Activated CD4-positive, alpha-beta memory T cell treated with anti-CD3 and anti-CD28 coated beads for 36 hours (primary cell): ENCODE measurements at regions not wholly inside any gene's neighbourhood (a gene's known extent, or its start where the extent isn't known, plus 50 kb on each side); places are given as distances from the start of the nearest gene placed in this dataset.

Source experiments
- CTCF ChIA-PET: fragments of 350-600 bp; sonication (Branson Sonifier 250); formaldehyde crosslinking; loops from one replicate; lab custom pipeline; 2021; ENCODE audit warnings: antibody characterized with exemption, inconsistent platforms; lab: Charles Lee
- POLR2A ChIA-PET: fragments of 350-600 bp; sonication (Branson Sonifier 250); formaldehyde crosslinking; loops from one replicate; lab custom pipeline; 2021; ENCODE audit warnings: antibody characterized with exemption; lab: Charles Lee
- DNase-seq: peaks from one replicate; pipeline ENCODE4 v3.0.0-alpha.2; 2020
- H3K27ac Mint-ChIP-seq: one replicate; pipeline ENCODE4 v1.8.0; 2021; ENCODE audit warnings: mixed read lengths
- H3K27me3 Mint-ChIP-seq: one replicate; pipeline ENCODE4 v1.8.0; 2021; ENCODE audit warnings: mixed read lengths
- H3K36me3 Mint-ChIP-seq: one replicate; pipeline ENCODE4 v1.8.0; 2021; ENCODE audit warnings: mixed read lengths
- H3K4me1 Mint-ChIP-seq: one replicate; pipeline ENCODE4 v1.8.0; 2021; ENCODE audit warnings: low read depth, mixed read lengths
- H3K4me3 Mint-ChIP-seq: one replicate; pipeline ENCODE4 v1.8.0; 2021; ENCODE audit warnings: mild to moderate bottlenecking, mixed read lengths
- H3K9me3 Mint-ChIP-seq: one replicate; pipeline ENCODE4 v1.8.0; 2021; ENCODE audit warnings: mixed read lengths
- intact Hi-C: fragments of 100-400 bp; cut with micrococcal nuclease; formaldehyde crosslinking; loops from one replicate; pipeline ENCODE4 v1.15.1; 2023

DNA sequence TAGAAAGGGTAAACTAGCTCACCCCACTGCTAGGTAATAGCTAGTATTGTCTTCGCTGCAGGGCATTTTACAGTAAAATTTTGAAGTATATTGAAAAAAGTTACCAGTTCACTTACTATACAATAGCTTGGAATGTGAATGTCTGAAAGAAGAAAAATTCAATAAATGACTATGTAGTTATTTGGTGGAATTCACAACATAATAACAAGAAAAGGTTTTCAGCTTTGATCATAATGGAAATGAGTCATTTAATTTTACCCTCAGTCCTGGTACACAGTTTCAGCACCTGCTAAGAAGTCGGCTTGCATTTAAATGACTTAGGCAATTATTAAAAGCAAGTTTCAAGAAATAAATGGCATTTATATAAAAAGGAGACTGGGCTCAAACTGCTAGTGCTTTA, 90.4 kb downstream of the NUP35 start:
- no peak for DNase-seq
- POLR2A ChIA-PET: no interaction called here
- H3K9me3 Mint-ChIP-seq: peaks cover 4% of the 10 kb centered on the region
- H3K36me3 Mint-ChIP-seq: peaks cover 16% of the 10 kb centered on the region
- intact Hi-C loops: no loop called here
- H3K27ac Mint-ChIP-seq: no peak overlapping the region
- H3K4me1 Mint-ChIP-seq: peaks cover 20% of the 10 kb centered on the region
- H3K4me3 Mint-ChIP-seq: no peak overlapping the region
- H3K27me3 Mint-ChIP-seq: no peaks in the 10 kb centered on the region
- CTCF ChIA-PET: no interaction called here

GRCh38 chr2:183215917-183216316, 91.7 kb downstream of the NUP35 start:
- POLR2A ChIA-PET: no interaction called here
- Mint-ChIP-seq H3K4me1 (peaks cover 20% of the 10 kb centered on the region), H3K27ac (no peak overlapping the region), H3K4me3 (no peak overlapping the region), H3K27me3 (no peaks in the 10 kb centered on the region), H3K9me3 (no peaks in the 10 kb centered on the region), H3K36me3 (peaks cover 10% of the 10 kb centered on the region)
- no peak for DNase-seq
- CTCF ChIA-PET: no interaction called here
- intact Hi-C loops: no loop called here

GRCh38 chr2:183219888-183220287, 95.6 kb downstream of the NUP35 start:
- Mint-ChIP-seq H3K9me3 (no peaks in the 10 kb centered on the region), H3K36me3 (no peaks in the 10 kb centered on the region), H3K4me3 (no peak overlapping the region), H3K27me3 (no peaks in the 10 kb centered on the region), H3K4me1 (peaks cover 1% of the 10 kb centered on the region), H3K27ac (no peak overlapping the region)
- intact Hi-C loops: no loop called here
- DNase-seq: no peak
- ChIA-PET CTCF (interaction anchor here (0.6 kb wide), 1 partner anchor 316 kb away, joined by 3 read pairs; no protein-coding TSS in a partner anchor), POLR2A (no interaction called here)

DNA sequence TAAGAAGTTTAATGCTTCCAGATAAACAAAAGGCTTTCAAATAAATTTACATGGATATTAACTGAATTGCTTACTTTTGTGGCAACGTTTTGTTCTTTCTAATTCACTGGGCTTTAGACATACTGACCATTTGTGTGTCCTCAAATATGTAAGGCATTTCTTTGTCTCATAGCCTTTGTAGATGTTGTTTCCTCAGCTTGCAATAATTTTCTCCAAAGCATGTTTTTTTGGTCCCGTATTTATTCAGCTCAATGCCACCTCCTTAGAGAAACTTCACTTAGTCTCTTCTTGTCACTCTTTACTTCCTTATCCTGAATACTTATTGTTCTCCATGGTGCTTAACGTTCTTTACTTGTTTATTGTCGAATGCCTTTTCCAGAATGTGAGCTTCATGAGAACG, 98.5 kb downstream of the NUP35 start:
- CTCF ChIA-PET: no interaction called here
- H3K36me3 Mint-ChIP-seq: peaks cover 6% of the 10 kb centered on the region
- DNase-seq: no peak
- H3K27ac Mint-ChIP-seq: no peak overlapping the region
- H3K4me3 Mint-ChIP-seq: no peak overlapping the region
- peaks cover 5% of the 10 kb centered on the region for H3K9me3 Mint-ChIP-seq
- H3K27me3 Mint-ChIP-seq: no peaks in the 10 kb centered on the region
- no peaks in the 10 kb centered on the region for H3K4me1 Mint-ChIP-seq
- POLR2A ChIA-PET: no interaction called here
- intact Hi-C loops: no loop called here

GRCh38 chr2:183224948-183225347, 100.7 kb downstream of the NUP35 start:
- H3K4me1 Mint-ChIP-seq: peaks cover 9% of the 10 kb centered on the region
- no peak overlapping the region for H3K4me3 Mint-ChIP-seq
- H3K27ac Mint-ChIP-seq: no peak overlapping the region
- peaks cover 5% of the 10 kb centered on the region for H3K9me3 Mint-ChIP-seq
- ChIA-PET CTCF (no interaction called here), POLR2A (no interaction called here)
- H3K36me3 Mint-ChIP-seq: peaks cover 6% of the 10 kb centered on the region
- intact Hi-C loops: no loop called here
- DNase-seq: no peak
- H3K27me3 Mint-ChIP-seq: no peaks in the 10 kb centered on the region

DNA sequence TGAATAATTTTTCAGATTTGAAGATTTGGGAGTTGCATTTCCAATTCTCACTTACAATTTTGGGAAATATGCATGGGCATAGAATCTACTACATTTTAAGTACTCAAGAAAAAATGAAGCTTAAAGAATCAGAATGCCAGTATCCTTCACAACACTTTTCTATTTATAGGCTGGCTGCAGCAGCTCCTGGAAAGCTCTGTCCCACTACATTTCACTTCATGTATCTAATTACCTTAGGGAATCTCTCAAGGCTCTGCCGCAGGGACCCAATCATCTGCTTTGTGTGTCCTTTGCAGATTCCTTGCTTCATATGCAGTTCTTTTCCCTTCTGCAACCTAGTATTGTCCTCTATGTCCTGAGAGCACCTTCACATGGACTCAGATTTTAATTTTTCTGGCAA, 102.9 kb downstream of the NUP35 start:
- H3K27ac Mint-ChIP-seq: no peak overlapping the region
- CTCF ChIA-PET: no interaction called here
- DNase-seq: no peak
- peaks cover 6% of the 10 kb centered on the region for H3K36me3 Mint-ChIP-seq
- intact Hi-C loops: no loop called here
- POLR2A ChIA-PET: no interaction called here
- H3K27me3 Mint-ChIP-seq: no peaks in the 10 kb centered on the region
- H3K9me3 Mint-ChIP-seq: peaks cover 5% of the 10 kb centered on the region
- no peak overlapping the region for H3K4me3 Mint-ChIP-seq
- peaks cover 9% of the 10 kb centered on the region for H3K4me1 Mint-ChIP-seq

DNA sequence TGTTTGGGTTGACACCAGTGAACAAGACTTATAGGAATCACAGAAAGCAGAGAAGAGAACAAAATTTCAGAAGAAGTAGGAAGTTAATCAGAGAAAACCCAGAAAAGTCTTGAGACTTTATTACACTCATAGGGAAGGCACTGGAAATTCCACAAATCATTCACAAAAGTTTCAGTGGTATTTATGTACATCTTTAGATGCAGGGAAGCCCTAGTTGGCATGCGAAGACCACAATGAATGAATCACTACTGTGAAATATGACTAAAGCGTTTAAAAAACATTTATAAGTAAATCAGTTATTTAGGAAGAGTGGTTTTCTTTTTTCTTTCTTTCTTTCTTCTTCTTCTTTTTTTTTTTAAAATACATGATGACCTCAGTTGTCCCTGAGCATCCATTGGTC, 105.1 kb downstream of the NUP35 start:
- Mint-ChIP-seq H3K9me3 (peaks cover 7% of the 10 kb centered on the region), H3K4me1 (peaks cover 9% of the 10 kb centered on the region), H3K36me3 (peaks cover 10% of the 10 kb centered on the region), H3K27ac (no peak overlapping the region), H3K27me3 (peaks cover 4% of the 10 kb centered on the region), H3K4me3 (no peak overlapping the region)
- CTCF ChIA-PET: interaction anchor here (1.0 kb wide), 1 partner anchor 19 kb away, joined by 5 read pairs; no protein-coding TSS in a partner anchor
- POLR2A ChIA-PET: no interaction called here
- DNase-seq: peak; percentile 12
- intact Hi-C loops: no loop called here

DNA sequence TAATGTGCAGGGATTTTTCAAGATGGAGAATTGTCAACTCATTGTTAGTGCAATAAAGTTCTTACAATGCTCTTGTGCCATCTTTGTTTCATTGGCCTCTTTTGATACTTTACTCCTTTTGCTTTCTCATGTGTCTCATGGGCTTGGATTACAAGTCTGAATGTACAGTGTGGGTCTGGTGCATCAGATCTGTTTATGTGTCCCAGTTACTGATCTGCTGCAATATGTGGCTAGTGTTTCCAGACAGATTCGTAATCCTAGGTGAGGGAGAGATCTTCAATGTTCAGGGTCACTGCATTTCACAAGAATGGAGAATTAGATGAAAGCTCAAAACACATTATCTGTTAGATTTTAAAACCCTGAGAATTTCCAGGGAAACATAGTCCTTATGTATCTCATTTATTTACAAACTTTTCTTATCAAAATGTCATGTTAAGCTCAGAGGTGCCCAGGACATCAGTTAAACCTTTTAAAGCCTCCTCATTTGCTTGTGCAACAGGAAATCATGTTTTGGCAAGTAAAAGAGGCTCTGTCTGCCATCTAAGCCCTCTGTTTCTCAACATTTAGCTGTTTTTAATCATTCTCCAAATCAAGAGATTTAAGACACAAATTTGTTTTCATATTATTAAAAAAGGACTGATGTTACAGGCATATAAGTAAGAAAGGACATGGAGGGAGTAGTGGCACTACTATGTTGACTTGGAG, 108.1 kb downstream of the NUP35 start:
- peaks cover 4% of the 10 kb centered on the region for H3K27me3 Mint-ChIP-seq
- ChIA-PET POLR2A (no interaction called here), CTCF (no interaction called here)
- H3K4me3 Mint-ChIP-seq: no peak overlapping the region
- H3K36me3 Mint-ChIP-seq: peaks cover 4% of the 10 kb centered on the region
- DNase-seq: no peak
- peaks cover 9% of the 10 kb centered on the region for H3K4me1 Mint-ChIP-seq
- peaks cover 2% of the 10 kb centered on the region for H3K9me3 Mint-ChIP-seq
- no peak overlapping the region for H3K27ac Mint-ChIP-seq
- intact Hi-C loops: no loop called here

GRCh38 chr2:183242937-183243336, 118.7 kb downstream of the NUP35 start:
- no peak overlapping the region for H3K27ac Mint-ChIP-seq
- no peak for DNase-seq
- H3K9me3 Mint-ChIP-seq: no peaks in the 10 kb centered on the region
- CTCF ChIA-PET: no interaction called here
- POLR2A ChIA-PET: no interaction called here
- peaks cover 2% of the 10 kb centered on the region for H3K27me3 Mint-ChIP-seq
- H3K4me1 Mint-ChIP-seq: no peaks in the 10 kb centered on the region
- no peaks in the 10 kb centered on the region for H3K36me3 Mint-ChIP-seq
- intact Hi-C loops: no loop called here
- H3K4me3 Mint-ChIP-seq: no peak overlapping the region

- Mint-ChIP-seq H3K4me3 (no peak overlapping the region), H3K9me3 (no peaks in the 10 kb centered on the region), H3K4me1 (no peaks in the 10 kb centered on the region), H3K27ac (no peak overlapping the region), H3K27me3 (peaks cover under 1% of the 10 kb centered on the region), H3K36me3 (no peaks in the 10 kb centered on the region)
- CTCF ChIA-PET: no interaction called here
- DNase-seq: no peak
- POLR2A ChIA-PET: no interaction called here
- intact Hi-C loops: no loop called here
Observed at GRCh38 chr2:183243758-183244157, 119.5 kb downstream of the NUP35 start.

- Mint-ChIP-seq H3K9me3 (no peaks in the 10 kb centered on the region), H3K27me3 (no peaks in the 10 kb centered on the region), H3K4me3 (no peak overlapping the region), H3K4me1 (no peaks in the 10 kb centered on the region), H3K36me3 (no peaks in the 10 kb centered on the region), H3K27ac (no peak overlapping the region)
- ChIA-PET POLR2A (no interaction called here), CTCF (no interaction called here)
- intact Hi-C loops: no loop called here
- DNase-seq: no peak
Observed at GRCh38 chr2:183244300-183244844, 120.1 kb downstream of the NUP35 start.

DNA sequence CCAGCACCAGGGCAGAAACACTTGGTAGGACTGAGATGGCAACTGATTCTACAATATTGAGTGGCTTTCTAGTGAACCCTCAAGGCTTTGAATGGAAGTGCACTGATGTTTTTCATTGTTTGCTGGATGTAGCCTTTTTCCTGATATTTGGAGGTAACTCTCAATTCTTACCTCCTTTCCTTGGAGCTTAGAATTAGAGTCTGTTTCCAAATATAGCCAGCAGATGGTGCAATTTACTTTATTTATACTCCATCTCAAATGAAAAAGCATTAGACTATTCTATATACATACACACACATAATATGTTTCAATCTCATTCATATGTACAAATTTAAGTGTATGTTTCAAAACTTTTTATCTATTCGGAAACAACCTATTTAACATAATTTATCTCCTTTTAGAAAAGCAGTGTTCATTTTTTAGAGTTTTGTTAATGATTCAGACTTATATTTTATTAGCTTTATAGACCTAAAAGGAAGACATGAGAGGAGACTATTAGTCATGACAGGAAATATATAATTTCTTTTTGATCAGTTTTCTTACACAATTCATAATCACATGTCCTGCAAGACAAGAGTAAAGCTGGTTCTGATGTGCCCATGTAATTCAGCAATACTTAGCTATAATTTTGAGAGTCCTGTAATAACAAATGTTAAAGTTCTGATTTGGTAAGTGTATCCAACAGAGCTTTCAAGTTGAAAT, 124.8 kb downstream of the NUP35 start:
- CTCF ChIA-PET: interaction anchor here (0.6 to 2.4 kb wide), 8 partner anchors 9 to 806 kb away, joined by 3 to 9 read pairs (median 4); no protein-coding TSS in a partner anchor
- no peaks in the 10 kb centered on the region for H3K9me3 Mint-ChIP-seq
- no peak overlapping the region for H3K4me3 Mint-ChIP-seq
- H3K4me1 Mint-ChIP-seq: no peaks in the 10 kb centered on the region
- no peak overlapping the region for H3K27ac Mint-ChIP-seq
- POLR2A ChIA-PET: no interaction called here
- H3K36me3 Mint-ChIP-seq: no peaks in the 10 kb centered on the region
- intact Hi-C loops: no loop called here
- peaks cover 2% of the 10 kb centered on the region for H3K27me3 Mint-ChIP-seq
- no peak for DNase-seq
